ENCODE measurements at regions not wholly inside any gene's neighbourhood (a gene's known extent, or its start where the extent isn't known, plus 50 kb on each side); places are given as distances from the start of the nearest gene placed in this dataset.

DNA sequence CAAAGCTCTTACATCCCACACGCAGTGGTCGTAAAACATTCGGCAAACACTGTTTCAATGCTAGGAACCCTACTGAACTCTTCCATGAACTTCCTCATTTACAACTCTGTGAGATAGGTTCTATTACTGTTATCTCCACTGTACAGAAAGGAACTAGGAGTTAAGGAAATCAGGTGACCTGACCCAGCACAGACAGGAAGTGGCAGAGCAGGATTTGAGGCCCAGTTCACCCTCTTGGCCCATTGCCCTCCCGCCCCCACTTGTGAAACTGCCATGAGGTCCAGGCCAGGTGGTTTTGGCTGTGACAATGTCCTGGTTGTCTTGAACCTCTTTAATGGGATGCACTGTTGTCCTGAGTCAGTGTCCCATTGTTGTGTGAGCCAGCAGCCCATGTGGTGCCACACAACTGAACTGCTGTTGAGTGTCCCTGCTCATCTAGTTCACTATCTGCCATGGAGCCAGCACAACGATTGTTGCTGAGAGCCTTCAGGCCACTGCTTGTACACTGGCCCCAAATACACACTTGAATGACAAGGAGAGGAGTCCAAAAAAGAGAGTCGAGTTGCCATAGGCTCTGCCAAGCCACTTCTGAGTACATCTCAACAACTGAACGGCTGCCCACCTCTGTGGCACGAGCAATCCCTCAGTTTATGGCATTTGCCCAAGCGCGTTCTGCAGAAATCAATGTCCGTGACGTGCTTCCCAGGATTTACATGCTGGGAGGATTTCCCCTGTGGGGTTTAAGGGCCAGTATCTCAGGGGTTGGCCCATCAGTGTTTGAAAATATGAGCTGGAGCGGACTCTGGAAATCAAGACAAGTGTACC, 484.6 kb downstream of the TSHZ3 start:
- H3K36me3 Mint-ChIP-seq (ENCODE audit: low read depth) = no peaks in the 10 kb centered on the region; the same call in 2 of the 3 replicates
- H3K4me1 Mint-ChIP-seq = no peaks in the 10 kb centered on the region
- ATAC-seq = no peak
- Histone ChIP-seq H4K20me1 (replicated peaks; ENCODE audit: insufficient read depth) (no peaks in the 10 kb centered on the region), H3K4me2 (no peak overlapping the region), H3K4me3 (no peak overlapping the region), H3K79me2 (replicated peaks; ENCODE audit: insufficient read depth) (no peaks in the 10 kb centered on the region), H2AFZ (no peak overlapping the region), H3K27ac (ENCODE audit: low read depth) (no peak overlapping the region), H3K9me2 (ENCODE audit: insufficient read depth) (no peaks in the 10 kb centered on the region), H3F3A (replicated peaks; ENCODE audit: low read depth) (no peaks in the 10 kb centered on the region), H3K4me1 (ENCODE audit: insufficient read depth) (no peaks in the 10 kb centered on the region), H3K27me3 (ENCODE audit: insufficient read depth) (no peaks in the 10 kb centered on the region), H3K36me3 (ENCODE audit: insufficient read depth) (no peaks in the 10 kb centered on the region)
- DNase-seq (ENCODE audit: low spot score) = no peak
- peaks cover 2% of the 10 kb centered on the region for H3K27me3 Mint-ChIP-seq (ENCODE audit: insufficient read depth, low read depth, poor library complexity)
- no peak overlapping the region for H3K4me3 Mint-ChIP-seq
- H3K9me3 Mint-ChIP-seq = peaks cover 8% of the 10 kb centered on the region
- no peak overlapping the region for H3K27ac Mint-ChIP-seq
- TF ChIP-seq STAT1 (IDR thresholded peaks at IDR 0.05; ENCODE audit: unreplicated experiment) (no peak), POLR2AphosphoS5 (IDR thresholded peaks at IDR 0.05; ENCODE audit: low read depth) (no peak), ZNF331 (CRISPR knock-in tag; IDR thresholded peaks at IDR 0.05; ENCODE audit: low read depth) (no peak), ZNF114 (CRISPR knock-in tag; IDR thresholded peaks at IDR 0.05) (no peak)
- TF ChIP-seq, protein P1, sequence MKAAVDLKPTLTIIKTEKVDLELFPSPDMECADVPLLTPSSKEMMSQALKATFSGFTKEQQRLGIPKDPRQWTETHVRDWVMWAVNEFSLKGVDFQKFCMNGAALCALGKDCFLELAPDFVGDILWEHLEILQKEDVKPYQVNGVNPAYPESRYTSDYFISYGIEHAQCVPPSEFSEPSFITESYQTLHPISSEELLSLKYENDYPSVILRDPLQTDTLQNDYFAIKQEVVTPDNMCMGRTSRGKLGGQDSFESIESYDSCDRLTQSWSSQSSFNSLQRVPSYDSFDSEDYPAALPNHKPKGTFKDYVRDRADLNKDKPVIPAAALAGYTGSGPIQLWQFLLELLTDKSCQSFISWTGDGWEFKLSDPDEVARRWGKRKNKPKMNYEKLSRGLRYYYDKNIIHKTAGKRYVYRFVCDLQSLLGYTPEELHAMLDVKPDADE (IDR thresholded peaks at IDR 0.05) = no peak
- TF ChIP-seq, protein P2, sequence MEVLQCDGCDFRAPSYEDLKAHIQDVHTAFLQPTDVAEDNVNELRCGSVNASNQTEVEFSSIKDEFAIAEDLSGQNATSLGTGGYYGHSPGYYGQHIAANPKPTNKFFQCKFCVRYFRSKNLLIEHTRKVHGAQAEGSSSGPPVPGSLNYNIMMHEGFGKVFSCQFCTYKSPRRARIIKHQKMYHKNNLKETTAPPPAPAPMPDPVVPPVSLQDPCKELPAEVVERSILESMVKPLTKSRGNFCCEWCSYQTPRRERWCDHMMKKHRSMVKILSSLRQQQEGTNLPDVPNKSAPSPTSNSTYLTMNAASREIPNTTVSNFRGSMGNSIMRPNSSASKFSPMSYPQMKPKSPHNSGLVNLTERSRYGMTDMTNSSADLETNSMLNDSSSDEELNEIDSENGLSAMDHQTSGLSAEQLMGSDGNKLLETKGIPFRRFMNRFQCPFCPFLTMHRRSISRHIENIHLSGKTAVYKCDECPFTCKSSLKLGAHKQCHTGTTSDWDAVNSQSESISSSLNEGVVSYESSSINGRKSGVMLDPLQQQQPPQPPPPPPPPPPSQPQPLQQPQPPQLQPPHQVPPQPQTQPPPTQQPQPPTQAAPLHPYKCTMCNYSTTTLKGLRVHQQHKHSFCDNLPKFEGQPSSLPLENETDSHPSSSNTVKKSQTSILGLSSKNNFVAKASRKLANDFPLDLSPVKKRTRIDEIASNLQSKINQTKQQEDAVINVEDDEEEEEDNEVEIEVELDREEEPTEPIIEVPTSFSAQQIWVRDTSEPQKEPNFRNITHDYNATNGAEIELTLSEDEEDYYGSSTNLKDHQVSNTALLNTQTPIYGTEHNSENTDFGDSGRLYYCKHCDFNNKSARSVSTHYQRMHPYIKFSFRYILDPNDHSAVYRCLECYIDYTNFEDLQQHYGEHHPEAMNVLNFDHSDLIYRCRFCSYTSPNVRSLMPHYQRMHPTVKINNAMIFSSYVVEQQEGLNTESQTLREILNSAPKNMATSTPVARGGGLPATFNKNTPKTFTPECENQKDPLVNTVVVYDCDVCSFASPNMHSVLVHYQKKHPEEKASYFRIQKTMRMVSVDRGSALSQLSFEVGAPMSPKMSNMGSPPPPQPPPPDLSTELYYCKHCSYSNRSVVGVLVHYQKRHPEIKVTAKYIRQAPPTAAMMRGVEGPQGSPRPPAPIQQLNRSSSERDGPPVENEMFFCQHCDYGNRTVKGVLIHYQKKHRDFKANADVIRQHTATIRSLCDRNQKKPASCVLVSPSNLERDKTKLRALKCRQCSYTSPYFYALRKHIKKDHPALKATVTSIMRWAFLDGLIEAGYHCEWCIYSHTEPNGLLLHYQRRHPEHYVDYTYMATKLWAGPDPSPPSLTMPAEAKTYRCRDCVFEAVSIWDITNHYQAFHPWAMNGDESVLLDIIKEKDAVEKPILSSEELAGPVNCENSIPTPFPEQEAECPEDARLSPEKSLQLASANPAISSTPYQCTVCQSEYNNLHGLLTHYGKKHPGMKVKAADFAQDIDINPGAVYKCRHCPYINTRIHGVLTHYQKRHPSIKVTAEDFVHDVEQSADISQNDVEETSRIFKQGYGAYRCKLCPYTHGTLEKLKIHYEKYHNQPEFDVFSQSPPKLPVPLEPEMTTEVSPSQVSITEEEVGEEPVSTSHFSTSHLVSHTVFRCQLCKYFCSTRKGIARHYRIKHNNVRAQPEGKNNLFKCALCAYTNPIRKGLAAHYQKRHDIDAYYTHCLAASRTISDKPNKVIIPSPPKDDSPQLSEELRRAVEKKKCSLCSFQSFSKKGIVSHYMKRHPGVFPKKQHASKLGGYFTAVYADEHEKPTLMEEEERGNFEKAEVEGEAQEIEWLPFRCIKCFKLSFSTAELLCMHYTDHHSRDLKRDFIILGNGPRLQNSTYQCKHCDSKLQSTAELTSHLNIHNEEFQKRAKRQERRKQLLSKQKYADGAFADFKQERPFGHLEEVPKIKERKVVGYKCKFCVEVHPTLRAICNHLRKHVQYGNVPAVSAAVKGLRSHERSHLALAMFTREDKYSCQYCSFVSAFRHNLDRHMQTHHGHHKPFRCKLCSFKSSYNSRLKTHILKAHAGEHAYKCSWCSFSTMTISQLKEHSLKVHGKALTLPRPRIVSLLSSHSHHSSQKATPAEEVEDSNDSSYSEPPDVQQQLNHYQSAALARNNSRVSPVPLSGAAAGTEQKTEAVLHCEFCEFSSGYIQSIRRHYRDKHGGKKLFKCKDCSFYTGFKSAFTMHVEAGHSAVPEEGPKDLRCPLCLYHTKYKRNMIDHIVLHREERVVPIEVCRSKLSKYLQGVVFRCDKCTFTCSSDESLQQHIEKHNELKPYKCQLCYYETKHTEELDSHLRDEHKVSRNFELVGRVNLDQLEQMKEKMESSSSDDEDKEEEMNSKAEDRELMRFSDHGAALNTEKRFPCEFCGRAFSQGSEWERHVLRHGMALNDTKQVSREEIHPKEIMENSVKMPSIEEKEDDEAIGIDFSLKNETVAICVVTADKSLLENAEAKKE (CRISPR knock-in tag; IDR thresholded peaks at IDR 0.05) = no peak
